HCT116 (cell line): ENCODE measurements at regions not wholly inside any gene's neighbourhood (a gene's known extent, or its start where the extent isn't known, plus 50 kb on each side); places are given as distances from the start of the nearest gene placed in this dataset.

ENCODE experiments used
- ATAC-seq: fragments of 200-7000 bp; cut with Tn5 transposase; 2 replicates; pipeline ENCODE4 v1.9.1; 2020; ENCODE audit warnings: mild to moderate bottlenecking, moderate library complexity
- BruUV-seq: library from RNA; stranded (reverse); fragments of 400-500 nt; replicated peaks from 2 replicates; lab custom pipeline; 2021; lab: Mats Ljungman, UMichigan
- CTCF ChIA-PET: fragments of 300-600 bp; sonication (Branson Sonifier 250); formaldehyde crosslinking; loops from one replicate; lab custom pipeline; 2021; ENCODE audit warnings: antibody characterized with exemption; lab: Charles Lee
- POLR2A ChIA-PET: fragments of 300-600, 350-600 bp; sonication (Branson Sonifier 250); formaldehyde crosslinking; loops from one replicate; lab custom pipeline; 2021; ENCODE audit warnings: antibody characterized with exemption; lab: Charles Lee
- RAD21 ChIA-PET, 2 experiments: fragments of 300-600 bp; sonication (Branson Sonifier 250); formaldehyde crosslinking; loops; one replicate each; lab custom pipeline; 2023; ENCODE audit warnings: low total read pairs in 2 of 2; ENCODE audit not compliant: uncharacterized antibody in 2 of 2, unreplicated experiment in 2 of 2, low non-redundant PET in 1 of 2; lab: Charles Lee
- DNase-seq: peaks from one replicate; pipeline ENCODE4 v3.0.0-alpha.2; 2010; ENCODE audit warnings: low read depth, low spot score
- H2AFZ ChIP-seq: fragments of 200-600 bp; shearing (Covaris generic), sonication (generic); 2 replicates; pipeline ENCODE4 v1.6.1; 2017; ENCODE audit warnings: low read depth, mixed run types, mixed read lengths, antibody characterized with exemption, low read length; ENCODE audit not compliant: poor library complexity, severe bottlenecking
- H3K27ac ChIP-seq: 2 replicates; pipeline ENCODE4 v1.5.1; 2012; ENCODE audit warnings: low read depth, low read length
- H3K27me3 ChIP-seq: fragments of 200-600 bp; sonication (generic); 2 replicates; pipeline ENCODE4 v1.6.1; 2016; ENCODE audit warnings: mixed run types, low read length, mixed read lengths; ENCODE audit not compliant: insufficient read depth
- H3K36me3 ChIP-seq, 2 experiments: fragments of 200-500 bp in 1 of 2; fragments of 200-600 bp in 1 of 2; sonication (Bioruptor generic) in 1 of 2; sonication (generic) in 1 of 2; 2 replicates each; pipeline versions ENCODE4 v1.5.1 to v1.6.1; 2014 to 2016; ENCODE audit warnings: low read length in 2 of 2, inconsistent platforms in 1 of 2, mixed read lengths in 1 of 2, mixed run types in 1 of 2; ENCODE audit not compliant: insufficient read depth in 2 of 2, control insufficient read depth in 1 of 2
- H3K4me1 ChIP-seq, 2 experiments: fragments of 200-600 bp in 1 of 2; sonication (generic) in 1 of 2; 2 replicates each; pipeline versions ENCODE4 v1.5.1 to v1.6.1; 2012 to 2017; ENCODE audit warnings: low read length in 2 of 2, inconsistent platforms in 1 of 2, mild to moderate bottlenecking in 1 of 2, mixed read lengths in 1 of 2, mixed run types in 1 of 2, moderate library complexity in 1 of 2; ENCODE audit not compliant: insufficient read depth in 2 of 2, control insufficient read depth in 1 of 2
- H3K4me2 ChIP-seq: fragments of 200-600 bp; sonication (generic); 2 replicates; pipeline ENCODE4 v1.6.1; 2017; ENCODE audit warnings: mixed run types, low read length, mixed read lengths
- H3K4me3 ChIP-seq, 2 experiments: fragments of 200-600 bp in 1 of 2; sonication (generic) in 1 of 2; replicated peaks in 1 of 2; 2 replicates each; pipeline ENCODE4 v1.5.1; 2011 to 2016; ENCODE audit warnings: low read length in 2 of 2, control low read depth in 1 of 2, low read depth in 1 of 2, mild to moderate bottlenecking in 1 of 2, mixed read lengths in 1 of 2, mixed run types in 1 of 2
- H3K79me2 ChIP-seq: fragments of 200-600 bp; sonication (generic); 2 replicates; pipeline ENCODE4 v1.6.1; 2017; ENCODE audit warnings: mild to moderate bottlenecking, mixed run types, low read length, moderate library complexity, mixed read lengths; ENCODE audit not compliant: insufficient read depth
- H3K9ac ChIP-seq: fragments of 200-600 bp; sonication (generic); 2 replicates; pipeline ENCODE4 v1.6.1; 2016; ENCODE audit warnings: low read length, mixed read lengths
- H3K9me2 ChIP-seq: fragments of 200-600 bp; sonication (generic), shearing (Covaris generic); 2 replicates; pipeline ENCODE4 v1.6.1; 2017; ENCODE audit warnings: mixed run types, mild to moderate bottlenecking, moderate library complexity; ENCODE audit not compliant: insufficient read depth
- H3K9me3 ChIP-seq, 2 experiments: fragments of 200-500 bp in 1 of 2; fragments of 200-600 bp in 1 of 2; sonication (Bioruptor generic) in 1 of 2; sonication (generic) in 1 of 2; 2 replicates each; pipeline ENCODE4 v1.6.1; 2014 to 2017; ENCODE audit warnings: low read length in 2 of 2, mixed read lengths in 2 of 2, inconsistent platforms in 1 of 2, low read depth in 1 of 2, mild to moderate bottlenecking in 1 of 2, mixed run types in 1 of 2, moderate library complexity in 1 of 2; ENCODE audit not compliant: control insufficient read depth in 1 of 2, insufficient read depth in 1 of 2
- H4K20me1 ChIP-seq: fragments of 200-600 bp; sonication (generic), shearing (Covaris generic); 2 replicates; pipeline ENCODE4 v1.6.1; 2017; ENCODE audit warnings: mixed run types, mild to moderate bottlenecking, moderate library complexity; ENCODE audit not compliant: insufficient read depth
- ATF3 ChIP-seq: IDR thresholded peaks from 2 replicates; pipeline ENCODE4 v1.6.1; 2012
- EGR1 ChIP-seq: IDR thresholded peaks from 2 replicates; pipeline ENCODE4 v1.6.1; 2012; ENCODE audit warnings: low read depth
- EZH2phosphoT487 ChIP-seq: fragments of 200-600 bp; IDR thresholded peaks from 2 replicates; pipeline ENCODE4 v1.6.1; 2018; ENCODE audit warnings: antibody characterized with exemption, borderline replicate concordance
- FOSL1 ChIP-seq: IDR thresholded peaks from 2 replicates; pipeline ENCODE4 v1.6.1; 2012; ENCODE audit warnings: low read depth
- JUND ChIP-seq: IDR thresholded peaks from 2 replicates; pipeline ENCODE4 v1.6.1; 2012
- POLR2A ChIP-seq: IDR thresholded peaks from 2 replicates; pipeline ENCODE4 v1.7.0; 2011; ENCODE audit warnings: borderline replicate concordance; ENCODE audit not compliant: insufficient read depth, insufficient read length; ENCODE audit errors: extremely low read depth
- POLR2AphosphoS5 ChIP-seq: IDR thresholded peaks from 2 replicates; pipeline ENCODE4 v1.6.1; 2011; ENCODE audit warnings: mild to moderate bottlenecking, low read depth, low read length, moderate library complexity
- RAD21 ChIP-seq: IDR thresholded peaks from 2 replicates; pipeline ENCODE4 v1.6.1; 2012; ENCODE audit warnings: low read depth, mild to moderate bottlenecking
- REST ChIP-seq: IDR thresholded peaks from 2 replicates; pipeline ENCODE4 v1.6.1; 2012; ENCODE audit warnings: low read depth
- SIN3A ChIP-seq: IDR thresholded peaks from 2 replicates; pipeline ENCODE4 v1.6.1; 2012; ENCODE audit warnings: low read depth
- TCF7L2 ChIP-seq: IDR thresholded peaks from 2 replicates; pipeline ENCODE4 v1.7.0; 2011; ENCODE audit warnings: borderline replicate concordance, inconsistent platforms; ENCODE audit not compliant: insufficient read depth, insufficient read length; ENCODE audit errors: extremely low read depth
- YY1 ChIP-seq: IDR thresholded peaks from 2 replicates; pipeline ENCODE4 v1.6.1; 2011; ENCODE audit warnings: low read length, low read depth, moderate library complexity, mild to moderate bottlenecking; ENCODE audit not compliant: insufficient replicate concordance; ENCODE audit errors: extremely low read depth
- intact Hi-C: fragments of 100-400 bp; cut with micrococcal nuclease; formaldehyde crosslinking; loops from 2 replicates; pipeline ENCODE4 v1.10.0; 2022
- TF ChIP-seq, protein P1 (sequence below): IDR thresholded peaks from 2 replicates; pipeline ENCODE4 v1.6.1; 2012

- ATAC-seq (no peak), DNase-seq (no peak)
- no peaks in the 10 kb centered on the region for H4K20me1 ChIP-seq
- BruUV-seq, result no TSS peak
- no peak overlapping the region for H3K9ac ChIP-seq
- H3K27me3 ChIP-seq, result peaks cover 6% of the 10 kb centered on the region; the same call in 1 of the 2 replicates
- TF ChIP-seq POLR2A (no peak), SIN3A (no peak), FOSL1 (no peak), TCF7L2 (no peak)
- H2AFZ ChIP-seq, result no peak overlapping the region
- no peaks in the 10 kb centered on the region for H3K9me2 ChIP-seq
- no peaks in the 10 kb centered on the region for H3K79me2 ChIP-seq
- no peaks in the 10 kb centered on the region for H3K4me1 ChIP-seq
- no peaks in the 10 kb centered on the region for H3K36me3 ChIP-seq
- no peak overlapping the region for H3K4me3 ChIP-seq
- RAD21 ChIA-PET, result no interaction called here
- intact Hi-C loops, result no loop called here
- CTCF ChIA-PET, result no interaction called here
- no peak overlapping the region for H3K4me2 ChIP-seq
- H3K9me3 ChIP-seq, result no peaks in the 10 kb centered on the region
- POLR2A ChIA-PET, result no interaction called here
- H3K27ac ChIP-seq, result no peak overlapping the region
Measured at GRCh38 chr18:35880788-35881455, 91.6 kb upstream of the RMP24 start.

GRCh38 chr18:35888329-35888728 lies 84.2 kb upstream of the RMP24 start:
- no TSS peak for BruUV-seq
- Histone ChIP-seq H2AFZ (no peak overlapping the region), H3K27ac (no peak overlapping the region), H3K9me2 (no peaks in the 10 kb centered on the region), H3K9me3 (no peaks in the 10 kb centered on the region), H3K79me2 (no peaks in the 10 kb centered on the region), H3K4me2 (no peak overlapping the region), H3K9ac (no peak overlapping the region), H4K20me1 (no peaks in the 10 kb centered on the region), H3K4me3 (no peak overlapping the region), H3K27me3 (peaks cover 36% of the 10 kb centered on the region), H3K36me3 (no peaks in the 10 kb centered on the region), H3K4me1 (no peaks in the 10 kb centered on the region)
- ChIA-PET POLR2A (no interaction called here), CTCF (no interaction called here), RAD21 (no interaction called here)
- TF ChIP-seq RAD21 (no peak), EGR1 (no peak), REST (no peak), FOSL1 (no peak), YY1 (no peak), JUND (no peak), POLR2A (no peak), ATF3 (no peak), POLR2AphosphoS5 (no peak), EZH2phosphoT487 (no peak)
- TF ChIP-seq, protein P1, sequence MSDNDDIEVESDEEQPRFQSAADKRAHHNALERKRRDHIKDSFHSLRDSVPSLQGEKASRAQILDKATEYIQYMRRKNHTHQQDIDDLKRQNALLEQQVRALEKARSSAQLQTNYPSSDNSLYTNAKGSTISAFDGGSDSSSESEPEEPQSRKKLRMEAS, result no peak
- intact Hi-C loops, result no loop called here
- ATAC-seq (no peak), DNase-seq (no peak)
